HG02798 (cell line): ENCODE measurements at regions not wholly inside any gene's neighbourhood (a gene's known extent, or its start where the extent isn't known, plus 50 kb on each side); places are given as distances from the start of the nearest gene placed in this dataset.

Experiments used
- ATAC-seq: cut with Tn5 transposase; IDR thresholded peaks from one replicate; pipeline ENCODE4 v1.9.1; 2021; ENCODE audit warnings: mild to moderate bottlenecking; ENCODE audit not compliant: unreplicated experiment, poor library complexity

DNA sequence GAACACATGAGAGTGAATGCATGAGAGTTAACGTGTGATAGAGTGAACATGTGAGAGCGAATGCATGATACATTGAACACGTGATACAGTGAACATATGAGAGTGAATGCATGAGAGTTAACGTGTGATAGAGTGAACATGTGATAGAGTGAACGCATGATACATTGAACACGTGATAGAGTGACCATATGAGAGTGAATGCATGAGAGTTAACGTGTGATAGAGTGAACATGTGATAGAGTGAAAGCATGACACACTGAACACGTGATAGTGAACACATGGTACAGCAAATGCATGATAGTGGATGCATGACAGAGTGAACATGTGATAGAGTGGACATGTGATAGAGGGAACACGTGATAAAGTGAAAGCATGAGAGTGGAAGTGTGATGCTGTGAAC is 517.9 kb downstream of the EIPR1 start:
- ATAC-seq, result no peak

- no peak for ATAC-seq
Measured at GRCh38 chr2:2859164-2859563, 518.5 kb downstream of the EIPR1 start.

DNA sequence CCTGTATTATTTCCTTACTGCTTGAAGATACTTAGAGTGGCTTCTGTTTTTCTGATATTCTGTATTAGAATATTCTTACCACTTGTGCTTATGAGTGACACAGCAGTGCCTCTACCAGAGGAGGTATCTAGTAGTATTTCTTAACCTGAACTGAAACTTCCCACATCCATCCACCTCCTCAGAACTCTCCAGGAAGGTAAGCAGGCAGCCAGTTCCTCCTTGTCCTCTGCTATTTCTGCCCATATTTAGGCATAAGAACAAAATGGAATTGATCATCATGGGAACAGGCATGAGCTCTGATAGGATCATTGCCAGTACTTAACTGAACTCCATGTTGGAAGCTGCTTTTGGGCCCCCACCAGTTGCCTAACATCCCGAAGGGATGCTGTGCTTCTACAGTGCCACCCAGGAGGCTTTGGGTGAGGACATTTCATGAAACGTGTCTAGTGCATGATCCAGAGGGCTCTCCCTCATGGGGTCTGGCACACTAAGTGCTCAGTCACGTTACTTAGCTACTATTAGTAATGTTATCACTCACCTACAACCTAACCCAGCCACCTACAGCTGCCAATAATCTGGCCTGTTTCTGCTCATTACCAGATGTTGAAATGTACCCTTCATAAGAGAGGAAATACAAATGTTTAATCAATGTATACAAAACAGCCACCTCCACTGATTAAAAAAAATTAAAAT is 520.7 kb downstream of the EIPR1 start:
- ATAC-seq, result no peak

DNA sequence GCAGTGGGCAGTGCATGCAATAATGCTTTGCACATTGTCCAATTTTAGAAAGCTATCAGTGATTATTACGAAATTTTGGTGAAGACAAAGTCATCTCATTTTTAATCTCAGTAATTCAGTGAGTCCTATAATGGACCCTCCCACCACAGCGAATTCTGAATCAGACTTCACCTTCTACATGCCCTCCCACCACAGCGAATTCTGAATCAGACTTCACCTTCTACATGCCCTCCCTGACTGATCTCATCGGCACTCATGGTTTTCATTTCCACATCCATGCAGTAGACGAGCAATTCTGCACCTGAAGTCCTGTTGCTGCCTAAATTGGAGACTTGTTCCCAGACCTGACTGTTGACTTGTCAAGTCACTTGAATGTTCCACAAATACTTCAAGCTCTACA is 522.3 kb downstream of the EIPR1 start:
- ATAC-seq, result no peak

DNA sequence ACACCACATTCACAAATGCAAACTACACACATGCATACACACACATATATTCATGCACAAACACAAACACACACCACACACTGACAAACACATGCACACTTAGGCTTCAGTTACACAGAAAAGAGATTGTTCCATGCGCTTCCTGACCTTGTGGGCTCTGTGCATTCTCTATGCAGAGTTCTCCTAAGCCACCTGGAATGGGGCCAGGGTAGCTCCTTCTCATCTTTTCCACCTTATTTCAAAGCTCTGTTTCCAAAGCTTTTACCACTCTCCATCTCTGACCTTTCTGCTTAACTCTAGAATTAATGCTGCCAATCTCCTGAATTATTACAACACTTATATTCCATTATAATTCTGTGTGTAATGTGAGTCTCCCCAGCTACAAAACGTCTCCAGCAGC is 522.3 kb upstream of the MYT1L start:
- no peak for ATAC-seq

GRCh38 chr2:2851806-2852777 is 521.0 kb upstream of the MYT1L start:
- ATAC-seq, result no peak

GRCh38 chr2:2851316-2851715 is 520.2 kb upstream of the MYT1L start:
- no peak for ATAC-seq

GRCh38 chr2:2850859-2851258 is 519.8 kb upstream of the MYT1L start:
- ATAC-seq, result no peak

DNA sequence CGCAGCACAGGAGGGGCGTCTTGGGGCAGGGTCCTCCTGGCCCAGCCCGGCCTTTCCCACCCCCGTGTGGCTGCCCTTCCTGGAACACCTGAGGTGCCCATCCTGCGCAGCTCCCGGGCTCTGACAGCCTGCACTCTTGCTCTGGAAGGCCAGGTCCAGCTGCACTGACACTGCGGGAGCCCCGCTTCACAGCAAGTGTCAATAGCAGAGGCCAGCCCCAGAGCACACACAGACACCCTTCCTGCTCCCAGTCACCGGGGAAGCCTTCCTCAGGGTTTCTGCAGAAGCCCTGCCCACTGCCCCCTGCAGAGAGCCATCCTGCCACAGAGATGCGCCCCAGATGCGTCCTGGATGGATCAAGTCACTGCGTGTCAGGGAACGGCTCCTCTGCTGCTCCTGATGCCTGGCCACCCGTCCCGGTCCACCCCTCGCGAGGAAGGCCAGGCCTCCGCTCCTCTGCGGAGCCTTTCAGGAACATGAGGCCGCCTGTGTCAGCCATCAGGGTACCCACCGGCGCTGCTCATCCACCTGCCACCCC is 519.2 kb upstream of the MYT1L start:
- ATAC-seq, result no peak

GRCh38 chr2:2849464-2850217 is 518.6 kb upstream of the MYT1L start:
- no peak for ATAC-seq

- ATAC-seq, result no peak
Measured at GRCh38 chr2:2848621-2849333, 517.7 kb upstream of the MYT1L start.

DNA sequence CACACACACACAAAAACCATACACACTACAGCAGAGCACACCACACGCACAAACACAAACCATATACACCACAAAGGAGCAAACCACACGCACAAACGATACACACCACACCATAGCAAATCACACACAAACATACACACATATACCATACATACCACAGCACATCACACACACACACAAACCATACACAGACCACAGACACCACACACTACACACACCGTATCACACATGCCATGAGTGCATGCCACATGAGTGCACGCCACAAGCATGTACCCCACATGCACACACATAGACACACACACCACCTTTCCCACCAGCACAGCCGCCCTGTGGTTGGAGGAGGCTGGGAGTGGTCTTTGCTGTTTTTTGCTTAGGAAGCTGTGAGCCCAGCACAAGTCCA is 517.1 kb upstream of the MYT1L start:
- no peak for ATAC-seq

DNA sequence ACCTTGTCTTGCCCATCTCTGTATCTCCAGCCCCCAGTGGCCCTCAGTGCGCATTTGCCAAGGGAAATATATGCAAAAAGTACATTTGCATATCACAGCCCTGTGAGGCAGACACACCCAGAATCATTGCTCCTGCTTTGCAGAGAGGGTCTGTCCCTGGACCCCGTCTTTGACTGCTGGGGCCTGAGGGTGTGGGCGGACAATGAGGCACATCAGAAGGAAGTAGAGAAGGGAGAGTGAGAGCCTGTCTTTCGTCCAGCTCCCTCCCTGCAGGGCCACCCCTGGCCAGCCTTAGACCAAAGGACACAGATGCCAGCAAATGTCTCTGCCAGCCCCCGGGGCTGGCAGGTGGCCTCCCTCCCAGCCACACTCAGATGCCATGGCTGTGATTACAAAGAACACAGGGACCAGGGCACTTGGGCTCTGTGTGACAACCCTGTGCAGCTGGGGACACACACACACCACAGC is 516.2 kb upstream of the MYT1L start:
- no peak for ATAC-seq

DNA sequence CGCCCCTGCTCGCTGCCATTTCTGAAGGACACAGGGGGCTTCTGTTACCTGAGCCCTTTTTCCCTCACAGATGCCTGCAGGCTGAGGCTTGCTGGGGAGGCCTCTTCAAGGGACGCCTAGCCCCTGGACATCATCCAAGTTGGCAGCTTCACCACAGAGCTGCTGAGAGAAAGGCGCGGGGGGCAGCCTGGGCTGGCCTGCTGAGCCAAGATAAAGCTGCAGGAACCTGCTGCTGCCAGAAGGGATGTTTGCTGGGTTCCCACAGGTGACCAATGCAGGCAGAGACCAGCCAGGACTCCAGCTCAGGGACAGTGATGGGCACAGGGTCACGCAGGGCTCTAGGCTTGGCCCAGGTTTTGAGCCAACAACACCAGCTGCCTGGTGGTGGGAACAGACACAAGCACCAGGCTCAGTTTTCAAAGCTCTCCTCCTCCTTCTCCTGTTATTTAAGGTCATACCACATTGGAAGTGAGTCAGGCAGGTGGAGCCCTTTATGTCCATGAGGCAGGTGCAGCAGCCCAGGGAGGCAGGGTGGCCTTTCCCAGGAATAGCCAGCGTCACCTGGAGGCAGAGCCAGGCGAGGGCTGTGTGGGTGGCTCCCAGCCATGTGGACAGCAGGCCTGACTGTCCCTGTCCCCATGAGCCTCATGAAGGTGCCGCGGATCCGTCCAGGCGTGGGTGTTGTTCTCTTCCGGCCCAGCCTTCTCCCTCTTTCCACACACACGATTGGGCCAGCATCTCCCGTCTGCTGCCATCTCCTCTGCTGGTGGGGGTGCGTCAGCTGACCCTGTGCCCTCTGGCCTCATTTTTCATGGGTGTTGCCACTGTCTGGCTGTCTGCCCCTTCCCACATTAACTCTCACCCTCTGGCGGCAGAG is 515.5 kb upstream of the MYT1L start:
- ATAC-seq, result no peak

- no peak for ATAC-seq
Measured at GRCh38 chr2:2845806-2846315, 514.8 kb upstream of the MYT1L start.

DNA sequence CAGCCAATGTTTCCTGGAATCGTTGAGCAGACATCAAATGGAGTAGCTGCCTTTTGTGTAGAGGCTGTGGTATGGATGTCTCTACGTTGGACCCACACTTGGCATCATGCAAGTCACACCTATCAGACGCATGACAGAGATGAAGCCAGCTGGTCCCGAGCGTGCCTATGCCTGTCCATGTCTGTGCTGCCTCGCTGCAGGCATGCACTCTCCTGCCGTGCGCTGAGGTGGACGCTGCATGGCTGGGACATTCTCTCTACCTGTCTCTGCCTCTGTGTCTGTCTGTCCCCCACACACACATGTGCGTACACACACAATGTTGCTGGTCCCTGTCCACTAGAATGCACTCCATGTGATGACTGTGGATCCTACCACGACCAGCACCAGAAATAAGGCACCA is 514.2 kb upstream of the MYT1L start:
- ATAC-seq, result no peak

DNA sequence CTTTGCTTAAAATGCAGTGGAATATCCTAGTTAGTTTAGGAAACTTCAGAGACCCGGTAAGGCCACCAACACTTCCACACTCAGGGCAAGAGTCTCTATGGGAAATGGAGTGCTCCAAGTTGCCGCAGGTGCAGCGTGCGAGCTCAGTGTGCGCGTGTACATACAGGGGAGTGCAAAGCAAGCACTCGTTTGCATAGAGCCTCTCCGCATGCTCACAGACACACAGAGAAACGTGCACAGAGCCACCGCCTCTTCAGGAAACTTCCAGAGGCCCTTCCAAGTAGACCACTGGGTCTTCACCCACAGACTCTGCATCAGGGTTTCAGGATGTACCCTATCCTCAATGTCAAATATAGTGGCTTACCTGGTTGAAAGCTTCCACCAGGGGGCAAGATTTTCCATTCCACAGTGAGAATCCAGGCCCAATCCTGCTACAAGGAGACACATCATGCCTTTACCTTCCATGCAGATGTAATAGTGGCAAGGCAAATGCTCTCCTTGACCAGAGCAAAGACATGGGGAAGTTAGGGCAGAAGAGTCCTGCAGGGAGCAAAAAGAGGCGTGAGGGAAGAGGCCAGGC is 513.0 kb upstream of the MYT1L start:
- no peak for ATAC-seq

DNA sequence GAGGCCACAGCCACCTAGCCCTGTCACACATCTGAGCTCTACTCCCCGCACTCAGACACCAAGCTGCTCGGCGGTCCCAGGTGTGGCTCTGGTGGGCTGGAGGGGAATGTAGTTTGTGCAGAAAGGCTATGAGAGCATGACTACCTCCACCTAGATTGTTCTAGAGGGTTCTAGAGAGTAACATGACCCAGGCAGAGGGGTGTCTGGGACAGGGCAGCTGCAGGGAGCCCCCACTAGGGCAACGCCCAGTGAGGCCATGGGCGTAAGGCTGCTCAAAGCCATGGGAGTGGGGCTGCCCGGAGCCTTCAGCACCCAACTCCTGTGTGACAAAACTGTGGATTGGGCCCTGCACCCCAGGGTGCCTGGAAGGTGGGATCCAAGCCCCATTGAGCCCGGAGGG is 511.4 kb upstream of the MYT1L start:
- no peak for ATAC-seq
